ENCODE measurements at regions not wholly inside any gene's neighbourhood (a gene's known extent, or its start where the extent isn't known, plus 50 kb on each side); places are given as distances from the start of the nearest gene placed in this dataset.

DNA sequence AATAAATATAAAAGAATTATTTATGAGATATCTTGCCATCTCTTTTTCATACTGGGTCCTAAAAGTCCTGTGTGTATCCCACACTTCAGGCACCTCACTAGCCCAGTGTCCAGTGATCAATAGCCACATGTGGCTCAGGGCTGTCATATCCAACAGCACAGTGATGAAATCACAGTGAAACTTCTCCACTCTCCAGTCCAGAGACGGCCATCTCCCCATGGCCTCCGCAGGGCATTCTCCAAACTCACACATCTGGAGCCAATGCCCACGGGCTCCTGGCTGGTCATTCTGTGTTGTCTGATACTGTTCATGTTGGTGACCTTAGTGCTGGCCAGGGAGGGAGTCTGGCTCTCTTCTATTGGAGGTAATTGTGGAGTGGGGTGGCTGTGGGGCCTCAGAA, 125.2 kb upstream of the SDK2 start:
- intact Hi-C loops (cut with DNase I): no loop called here
- H3K36me3 ChIP-seq: no peaks in the 10 kb centered on the region

DNA sequence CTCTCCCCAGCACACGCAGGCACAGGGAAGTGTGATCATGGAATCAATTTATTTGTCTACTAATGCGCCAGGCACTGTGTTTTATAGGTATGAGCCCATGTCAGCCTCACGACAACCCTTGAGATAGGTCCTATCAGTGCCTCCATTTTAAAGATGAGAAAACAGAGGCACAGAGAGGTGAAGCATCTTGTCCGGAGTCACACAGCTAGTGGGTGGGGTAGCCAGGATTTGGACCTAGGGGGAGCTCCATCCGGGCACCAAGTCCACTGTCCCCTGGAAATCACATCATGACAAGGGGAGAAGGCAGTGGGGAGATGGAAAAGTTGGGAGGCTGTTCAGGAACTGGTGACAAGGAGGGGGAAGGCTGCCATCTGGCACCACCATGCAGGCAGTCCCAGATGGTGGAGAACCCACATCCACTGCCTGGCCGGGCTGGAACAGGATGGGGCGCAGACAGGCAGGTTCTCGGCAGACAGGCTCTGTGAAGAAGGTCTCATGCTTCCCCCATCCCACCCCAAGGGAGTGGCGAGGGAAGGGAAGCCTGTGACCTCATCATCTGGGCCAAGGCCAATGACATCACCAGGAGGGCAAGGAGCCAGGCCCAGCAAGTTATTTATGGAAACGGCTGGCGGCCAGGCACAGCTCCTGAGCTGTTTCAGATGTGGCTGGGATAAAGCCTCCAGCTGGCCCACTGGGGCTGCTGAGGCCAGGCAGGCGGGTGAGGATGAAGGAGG, 126.0 kb upstream of the SDK2 start:
- DNase-seq: peak; percentile 93
- peaks cover 0 to 19% (median 16%) of the 10 kb centered on the region in 4 donors for H3K4me1 ChIP-seq
- no peaks in the 10 kb centered on the region for H3K36me3 ChIP-seq
- peak in 1 of 4 donors; percentile 56 for TF ChIP-seq EP300 (IDR thresholded peaks at IDR 0.05)
- TF ChIP-seq, protein P1, sequence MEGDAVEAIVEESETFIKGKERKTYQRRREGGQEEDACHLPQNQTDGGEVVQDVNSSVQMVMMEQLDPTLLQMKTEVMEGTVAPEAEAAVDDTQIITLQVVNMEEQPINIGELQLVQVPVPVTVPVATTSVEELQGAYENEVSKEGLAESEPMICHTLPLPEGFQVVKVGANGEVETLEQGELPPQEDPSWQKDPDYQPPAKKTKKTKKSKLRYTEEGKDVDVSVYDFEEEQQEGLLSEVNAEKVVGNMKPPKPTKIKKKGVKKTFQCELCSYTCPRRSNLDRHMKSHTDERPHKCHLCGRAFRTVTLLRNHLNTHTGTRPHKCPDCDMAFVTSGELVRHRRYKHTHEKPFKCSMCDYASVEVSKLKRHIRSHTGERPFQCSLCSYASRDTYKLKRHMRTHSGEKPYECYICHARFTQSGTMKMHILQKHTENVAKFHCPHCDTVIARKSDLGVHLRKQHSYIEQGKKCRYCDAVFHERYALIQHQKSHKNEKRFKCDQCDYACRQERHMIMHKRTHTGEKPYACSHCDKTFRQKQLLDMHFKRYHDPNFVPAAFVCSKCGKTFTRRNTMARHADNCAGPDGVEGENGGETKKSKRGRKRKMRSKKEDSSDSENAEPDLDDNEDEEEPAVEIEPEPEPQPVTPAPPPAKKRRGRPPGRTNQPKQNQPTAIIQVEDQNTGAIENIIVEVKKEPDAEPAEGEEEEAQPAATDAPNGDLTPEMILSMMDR (IDR thresholded peaks at IDR 0.05): no peak
- TF ChIP-seq POLR2AphosphoS5 (IDR thresholded peaks at IDR 0.05): peak; percentile 57 to 86 (median 84)
- no peak for TF ChIP-seq POLR2A (IDR thresholded peaks at IDR 0.05)
- peak overlapping the region in 1 of 4 donors; percentile 60 for H3K27ac ChIP-seq
- no peaks in the 10 kb centered on the region for H3K9me3 ChIP-seq
- no peaks in the 10 kb centered on the region for H3K27me3 ChIP-seq
- WGBS, 2 donors: 34 to 60% methylated on average over 12 of the region's 12 CpGs
- intact Hi-C loops (cut with DNase I): no loop called here
- no peak overlapping the region for H3K4me3 ChIP-seq

More for the DNA sequence above, 125.2 kb upstream of the SDK2 start:
- DNase-seq: no peak
- H3K4me3 ChIP-seq: no peak overlapping the region
- H3K4me1 ChIP-seq: peaks cover 0 to 19% (median 16%) of the 10 kb centered on the region in 4 donors
- H3K9me3 ChIP-seq: no peaks in the 10 kb centered on the region
- TF ChIP-seq POLR2AphosphoS5 (IDR thresholded peaks at IDR 0.05): no peak
- TF ChIP-seq EP300 (IDR thresholded peaks at IDR 0.05): no peak
- no peak for TF ChIP-seq POLR2A (IDR thresholded peaks at IDR 0.05)
- TF ChIP-seq, protein P1 (IDR thresholded peaks at IDR 0.05): no peak
- H3K27ac ChIP-seq: no peak overlapping the region
- no peaks in the 10 kb centered on the region for H3K27me3 ChIP-seq
- 86 to 91% methylated on average over 3 of the region's 3 CpGs for WGBS, 2 donors

DNA sequence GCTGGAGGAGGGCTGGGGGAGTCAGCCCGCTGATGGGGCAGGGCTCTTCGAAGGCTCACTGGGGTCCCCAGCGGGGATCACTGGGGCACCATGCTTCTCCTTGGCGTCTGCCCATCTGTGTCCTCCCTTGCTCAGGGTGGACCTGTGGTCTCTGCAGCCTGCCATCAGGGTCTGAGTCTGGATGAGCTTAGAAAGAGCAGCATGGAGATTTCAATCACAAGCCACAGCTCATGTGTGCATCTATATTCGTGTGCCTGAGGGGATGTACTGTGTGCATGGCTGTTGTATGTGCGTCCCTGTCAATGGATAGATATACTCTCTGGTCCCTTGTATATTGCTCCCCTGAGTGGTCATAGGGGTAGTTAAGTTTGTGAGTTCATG, 126.6 kb upstream of the SDK2 start:
- TF ChIP-seq POLR2AphosphoS5 (IDR thresholded peaks at IDR 0.05) (no peak), EP300 (IDR thresholded peaks at IDR 0.05) (no peak), POLR2A (IDR thresholded peaks at IDR 0.05) (no peak)
- TF ChIP-seq, protein P1 (IDR thresholded peaks at IDR 0.05): no peak
- H3K27ac ChIP-seq: peak overlapping the region in 1 of 4 donors; percentile 60
- H3K27me3 ChIP-seq: no peaks in the 10 kb centered on the region
- WGBS, 2 donors: 57 to 61% methylated on average over 6 of the region's 6 CpGs
- H3K36me3 ChIP-seq: no peaks in the 10 kb centered on the region
- peaks cover 0 to 19% (median 16%) of the 10 kb centered on the region in 4 donors for H3K4me1 ChIP-seq
- no peak for DNase-seq
- H3K9me3 ChIP-seq: no peaks in the 10 kb centered on the region
- H3K4me3 ChIP-seq: no peak overlapping the region
- intact Hi-C loops (cut with DNase I): no loop called here

DNA sequence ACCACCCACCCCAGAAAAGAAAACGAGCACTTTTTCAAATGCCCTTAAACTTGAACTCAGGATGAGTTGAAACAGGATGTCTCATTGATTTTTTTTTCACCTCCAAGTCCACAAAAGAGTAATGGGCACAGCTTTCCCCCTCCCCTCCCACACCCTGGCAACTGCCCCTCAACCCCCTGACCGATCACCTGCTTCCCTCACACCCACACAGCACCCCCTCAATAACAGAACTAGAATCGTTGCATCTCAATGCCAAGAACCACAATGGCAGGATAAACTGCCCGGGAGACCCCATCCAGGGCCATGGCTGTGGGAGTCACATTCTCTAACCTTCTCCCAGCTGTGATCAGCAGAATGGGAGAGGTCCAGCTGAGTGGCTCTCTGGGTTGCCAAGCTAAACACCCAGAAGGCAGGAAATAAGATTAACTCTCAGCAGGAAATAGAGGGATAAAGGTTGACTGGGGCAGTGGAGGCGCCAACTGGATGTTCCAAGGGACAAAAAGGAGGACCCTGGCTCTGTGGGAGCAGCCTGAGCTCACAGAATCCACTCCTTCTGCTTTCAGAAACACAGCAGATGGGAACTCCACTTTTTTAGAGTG, 128.0 kb upstream of the SDK2 start:
- intact Hi-C loops (cut with DNase I): no loop called here
- DNase-seq: no peak
- no peaks in the 10 kb centered on the region for H3K36me3 ChIP-seq
- H3K4me1 ChIP-seq: peaks cover 0 to 19% (median 16%) of the 10 kb centered on the region in 4 donors
- TF ChIP-seq EP300 (IDR thresholded peaks at IDR 0.05) (no peak), POLR2AphosphoS5 (IDR thresholded peaks at IDR 0.05) (no peak), POLR2A (IDR thresholded peaks at IDR 0.05) (no peak)
- TF ChIP-seq, protein P1 (IDR thresholded peaks at IDR 0.05): no peak
- H3K27me3 ChIP-seq: no peaks in the 10 kb centered on the region
- H3K9me3 ChIP-seq: no peaks in the 10 kb centered on the region
- no peak overlapping the region for H3K27ac ChIP-seq
- no peak overlapping the region for H3K4me3 ChIP-seq
- WGBS, 2 donors: 70 to 77% methylated on average over 5 of the region's 5 CpGs
